Spleen (tissue), 7 donors: ENCODE measurements at regions not wholly inside any gene's neighbourhood (a gene's known extent, or its start where the extent isn't known, plus 50 kb on each side); places are given as distances from the start of the nearest gene placed in this dataset.

Experiments
- POLR2AphosphoS5 ChIP-seq, 3 donors: sonication (generic); formaldehyde crosslinking; IDR thresholded peaks; one replicate each; pipeline ENCODE4 v1.5.1; 2017; ENCODE audit warnings: antibody characterized with exemption in 3 of 3
- TF ChIP-seq, protein P1 (sequence below), 11 experiments: fragments of 200-600 bp in 7 of 11; fragments of 450-650 bp in 4 of 11; sonication (generic) in 4 of 11; IDR thresholded peaks in 8 of 11; conservative IDR thresholded peaks in 3 of 11; 1 replicate in 7 of 11; 2 replicates in 4 of 11; pipeline versions ENCODE4 v1.4.0 to v1.8.0; 2016 to 2021; ENCODE audit warnings: antibody characterized with exemption in 11 of 11, inconsistent platforms in 4 of 11, mild to moderate bottlenecking in 1 of 11
- donor health status: DM: no; HTN: no; CAD: no; lungs with moderate emphysema.
- donor health status: DM: no; HTN: no; CAD: no.
- donor health status: DM: no; HTN: no; CAD: no.

DNA sequence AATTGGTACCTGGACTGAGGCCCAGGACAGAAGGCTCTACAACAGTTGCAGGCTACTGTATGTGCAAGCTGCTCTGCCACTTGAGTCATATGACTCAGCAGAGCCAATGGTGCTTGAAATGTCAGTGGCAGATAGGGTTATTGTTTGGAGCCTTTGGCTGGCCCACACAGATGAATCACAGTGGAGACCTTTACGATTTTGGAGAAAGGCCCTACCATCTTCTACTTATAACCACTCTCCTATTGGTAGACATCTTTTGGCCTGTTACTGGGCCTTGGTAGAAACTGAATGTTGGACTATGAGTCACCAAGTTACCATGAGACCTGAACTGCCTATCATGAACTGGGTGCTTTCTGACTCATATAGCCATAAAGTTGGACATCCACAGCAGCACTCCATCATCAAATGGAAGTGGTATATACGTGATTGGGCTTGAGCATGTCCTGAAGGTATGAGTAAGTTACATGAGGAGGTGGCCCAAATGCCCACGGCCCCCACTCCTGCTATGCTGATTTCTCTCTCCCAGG lies 88.9 kb upstream of the NRXN1 start:
- TF ChIP-seq, protein P1, sequence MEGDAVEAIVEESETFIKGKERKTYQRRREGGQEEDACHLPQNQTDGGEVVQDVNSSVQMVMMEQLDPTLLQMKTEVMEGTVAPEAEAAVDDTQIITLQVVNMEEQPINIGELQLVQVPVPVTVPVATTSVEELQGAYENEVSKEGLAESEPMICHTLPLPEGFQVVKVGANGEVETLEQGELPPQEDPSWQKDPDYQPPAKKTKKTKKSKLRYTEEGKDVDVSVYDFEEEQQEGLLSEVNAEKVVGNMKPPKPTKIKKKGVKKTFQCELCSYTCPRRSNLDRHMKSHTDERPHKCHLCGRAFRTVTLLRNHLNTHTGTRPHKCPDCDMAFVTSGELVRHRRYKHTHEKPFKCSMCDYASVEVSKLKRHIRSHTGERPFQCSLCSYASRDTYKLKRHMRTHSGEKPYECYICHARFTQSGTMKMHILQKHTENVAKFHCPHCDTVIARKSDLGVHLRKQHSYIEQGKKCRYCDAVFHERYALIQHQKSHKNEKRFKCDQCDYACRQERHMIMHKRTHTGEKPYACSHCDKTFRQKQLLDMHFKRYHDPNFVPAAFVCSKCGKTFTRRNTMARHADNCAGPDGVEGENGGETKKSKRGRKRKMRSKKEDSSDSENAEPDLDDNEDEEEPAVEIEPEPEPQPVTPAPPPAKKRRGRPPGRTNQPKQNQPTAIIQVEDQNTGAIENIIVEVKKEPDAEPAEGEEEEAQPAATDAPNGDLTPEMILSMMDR (IDR thresholded peaks at IDR 0.05 in 8 of 11, conservative IDR thresholded peaks at IDR 0.05 in 3 of 11): no peak
- TF ChIP-seq POLR2AphosphoS5 (IDR thresholded peaks at IDR 0.05): no peak
